PC-3 (cell line): ENCODE measurements at regions not wholly inside any gene's neighbourhood (a gene's known extent, or its start where the extent isn't known, plus 50 kb on each side); places are given as distances from the start of the nearest gene placed in this dataset.

Source experiments
- ATAC-seq: fragments of 200-7000 bp; cut with Tn5 transposase; 2 replicates; pipeline ENCODE4 v1.9.1; 2020; ENCODE audit warnings: mild to moderate bottlenecking, moderate library complexity
- BruUV-seq: library from RNA; stranded (reverse); fragments of 400-500 nt; replicated peaks from 2 replicates; lab custom pipeline; 2021; lab: Mats Ljungman, UMichigan
- CTCF ChIA-PET: fragments of 300-600 bp; sonication (Branson Sonifier 250); formaldehyde crosslinking; loops from one replicate; lab custom pipeline; 2022; ENCODE audit warnings: antibody characterized with exemption; lab: Charles Lee
- POLR2A ChIA-PET: fragments of 300-600 bp; sonication (Branson Sonifier 250); formaldehyde crosslinking; loops from one replicate; lab custom pipeline; 2022; ENCODE audit warnings: antibody characterized with exemption; ENCODE audit not compliant: unreplicated experiment; lab: Charles Lee
- DNase-seq: peaks from one replicate; pipeline ENCODE4 v3.0.0-alpha.2; 2015
- H2AFZ ChIP-seq: fragments of 300-600 bp; sonication (generic); 2 replicates; pipeline ENCODE4 v1.6.0; 2016; ENCODE audit warnings: antibody characterized with exemption, low read length
- H3F3A ChIP-seq: fragments of 300-600 bp; sonication (generic); one replicate; pipeline ENCODE4 v1.6.0; 2017; ENCODE audit warnings: antibody characterized with exemption, low read length, control low read depth, mild to moderate bottlenecking; ENCODE audit not compliant: unreplicated experiment
- H3K27ac ChIP-seq: fragments of 300-600 bp; sonication (generic); 2 replicates; pipeline ENCODE4 v1.5.1; 2016; ENCODE audit warnings: mild to moderate bottlenecking, low read length
- H3K27me3 ChIP-seq: fragments of 300-600 bp; sonication (generic); 2 replicates; pipeline ENCODE4 v1.6.1; 2016; ENCODE audit warnings: low read length, mixed read lengths
- H3K36me3 ChIP-seq: fragments of 300-600 bp; sonication (generic); 2 replicates; pipeline ENCODE4 v1.6.1; 2016; ENCODE audit warnings: low read depth, mixed run types, low read length, mixed read lengths
- H3K4me1 ChIP-seq: fragments of 300-600 bp; sonication (generic); 2 replicates; pipeline ENCODE4 v1.5.1; 2016; ENCODE audit warnings: low read length; ENCODE audit not compliant: insufficient read depth
- H3K4me2 ChIP-seq: fragments of 300-600 bp; sonication (generic); 2 replicates; pipeline ENCODE4 v1.6.0; 2016; ENCODE audit warnings: low read length
- H3K4me3 ChIP-seq: fragments of 300-600 bp; sonication (generic); 2 replicates; pipeline ENCODE4 v1.5.1; 2016; ENCODE audit warnings: mild to moderate bottlenecking, low read length, mixed read lengths
- H3K79me2 ChIP-seq: fragments of 300-600 bp; sonication (generic); 2 replicates; pipeline ENCODE4 v1.6.1; 2017; ENCODE audit warnings: low read length, mixed read lengths
- H3K9ac ChIP-seq: fragments of 300-600 bp; sonication (generic); 2 replicates; pipeline ENCODE4 v1.6.0; 2016; ENCODE audit warnings: mild to moderate bottlenecking, low read length
- H3K9me2 ChIP-seq: fragments of 300-600 bp; sonication (generic); replicated peaks from 2 replicates; pipeline ENCODE4 v1.6.1; 2016; ENCODE audit warnings: mixed run types, low read length, mixed read lengths
- H3K9me3 ChIP-seq: fragments of 300-600 bp; sonication (generic); 2 replicates; pipeline ENCODE4 v1.6.1; 2016; ENCODE audit warnings: low read length, mixed read lengths
- H4K20me1 ChIP-seq: fragments of 300-600 bp; sonication (generic); 2 replicates; pipeline ENCODE4 v1.6.1; 2016; ENCODE audit warnings: low read length, mixed read lengths
- CTCF ChIP-seq: fragments of 300-600 bp; sonication (generic); conservative IDR thresholded peaks from 2 replicates; pipeline ENCODE4 v1.5.1; 2017; ENCODE audit warnings: antibody characterized with exemption, low read depth, mild to moderate bottlenecking, low read length
- EZH2 ChIP-seq: fragments of 300-600 bp; sonication (generic); IDR thresholded peaks from one replicate; pipeline ENCODE4 v1.6.1; 2017; ENCODE audit warnings: antibody characterized with exemption, mild to moderate bottlenecking, low read length; ENCODE audit not compliant: unreplicated experiment
- EZH2phosphoT487 ChIP-seq: fragments of 300-600 bp; sonication (generic); IDR thresholded peaks from 2 replicates; pipeline ENCODE4 v1.6.1; 2018; ENCODE audit warnings: mild to moderate bottlenecking, antibody characterized with exemption, low read length, borderline replicate concordance
- intact Hi-C: fragments of 100-400 bp; cut with micrococcal nuclease; formaldehyde crosslinking; loops from 2 replicates; pipeline ENCODE4 v1.9.0; 2023

- Histone ChIP-seq H3K79me2 (no peaks in the 10 kb centered on the region), H3K4me3 (no peak overlapping the region), H3K9me2 (no peaks in the 10 kb centered on the region), H3F3A (no peaks in the 10 kb centered on the region), H3K9me3 (0 out of 2 replicates have a peak, but pooled peaks cover 9% of the 10 kb centered on the region), H3K27me3 (no peaks in the 10 kb centered on the region), H4K20me1 (no peaks in the 10 kb centered on the region), H3K9ac (no peak overlapping the region), H3K4me2 (no peak overlapping the region), H3K4me1 (no peaks in the 10 kb centered on the region), H3K36me3 (no peaks in the 10 kb centered on the region), H2AFZ (no peak overlapping the region), H3K27ac (no peak overlapping the region)
- DNase-seq = no peak
- POLR2A ChIA-PET = no interaction called here
- BruUV-seq = no TSS peak
- CTCF ChIA-PET = no interaction called here
- intact Hi-C loops = no loop called here
- ATAC-seq = no peak
- TF ChIP-seq EZH2phosphoT487 (no peak), CTCF (no peak), EZH2 (no peak)
Measured at GRCh38 chr13:85910962-85911361, 111.7 kb upstream of the SLITRK6 start.

GRCh38 chr13:85900521-85900920 lies 101.3 kb upstream of the SLITRK6 start:
- no peaks in the 10 kb centered on the region for H4K20me1 ChIP-seq
- H3K79me2 ChIP-seq = no peaks in the 10 kb centered on the region
- ChIA-PET POLR2A (no interaction called here), CTCF (no interaction called here)
- H3K27ac ChIP-seq = no peak overlapping the region
- intact Hi-C loops = no loop called here
- no peak overlapping the region for H3K4me3 ChIP-seq
- H3K9me2 ChIP-seq = no peaks in the 10 kb centered on the region
- H3K27me3 ChIP-seq = no peaks in the 10 kb centered on the region
- no peaks in the 10 kb centered on the region for H3K9me3 ChIP-seq
- DNase-seq = no peak
- H3K4me2 ChIP-seq = no peak overlapping the region
- no peaks in the 10 kb centered on the region for H3F3A ChIP-seq
- no peak overlapping the region for H2AFZ ChIP-seq
- BruUV-seq = no TSS peak
- TF ChIP-seq EZH2phosphoT487 = no peak
- no peak for TF ChIP-seq CTCF
- TF ChIP-seq EZH2 = no peak
- H3K4me1 ChIP-seq = no peaks in the 10 kb centered on the region
- ATAC-seq = no peak
- H3K9ac ChIP-seq = no peak overlapping the region
- H3K36me3 ChIP-seq = no peaks in the 10 kb centered on the region

GRCh38 chr13:85896516-85897450 lies 97.6 kb upstream of the SLITRK6 start:
- no peaks in the 10 kb centered on the region for H3F3A ChIP-seq
- H2AFZ ChIP-seq = no peak overlapping the region
- intact Hi-C loops = no loop called here
- POLR2A ChIA-PET = no interaction called here
- no peaks in the 10 kb centered on the region for H4K20me1 ChIP-seq
- no peak overlapping the region for H3K27ac ChIP-seq
- no TSS peak for BruUV-seq
- H3K9ac ChIP-seq = no peak overlapping the region
- no peaks in the 10 kb centered on the region for H3K27me3 ChIP-seq
- H3K4me2 ChIP-seq = no peak overlapping the region
- DNase-seq = peak; percentile 34
- CTCF ChIA-PET = no interaction called here
- H3K36me3 ChIP-seq = no peaks in the 10 kb centered on the region
- H3K79me2 ChIP-seq = no peaks in the 10 kb centered on the region
- TF ChIP-seq EZH2phosphoT487 (no peak), EZH2 (no peak), CTCF (peak; percentile 44)
- H3K9me2 ChIP-seq = no peaks in the 10 kb centered on the region
- H3K9me3 ChIP-seq = no peaks in the 10 kb centered on the region
- H3K4me1 ChIP-seq = no peaks in the 10 kb centered on the region
- H3K4me3 ChIP-seq = no peak overlapping the region
- ATAC-seq = peak; percentile 20; the same call in 1 of the 2 replicates
